ENCODE measurements at regions not wholly inside any gene's neighbourhood (a gene's known extent, or its start where the extent isn't known, plus 50 kb on each side); places are given as distances from the start of the nearest gene placed in this dataset.

DNA sequence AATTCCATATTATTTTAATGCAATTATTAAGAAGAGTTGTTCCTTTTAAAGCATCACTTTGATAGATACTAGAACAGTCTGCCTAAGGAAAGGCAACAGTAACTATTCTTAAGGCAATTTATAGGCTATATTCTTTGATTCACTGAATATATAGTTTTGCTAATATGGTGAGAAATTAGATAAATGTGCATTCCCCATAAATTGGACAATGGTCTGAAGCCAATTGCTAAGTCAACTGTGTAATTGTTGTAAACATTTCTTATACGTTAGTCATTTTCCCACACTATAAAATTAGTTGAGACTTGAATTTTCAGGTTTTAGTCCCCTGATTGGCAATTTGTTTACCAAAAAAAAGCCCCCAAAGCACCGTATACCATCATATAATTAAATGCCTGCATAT lies 263.0 kb upstream of the NECTIN3 start:
- DNase-seq (ENCODE audit: low spot score): no peak

DNA sequence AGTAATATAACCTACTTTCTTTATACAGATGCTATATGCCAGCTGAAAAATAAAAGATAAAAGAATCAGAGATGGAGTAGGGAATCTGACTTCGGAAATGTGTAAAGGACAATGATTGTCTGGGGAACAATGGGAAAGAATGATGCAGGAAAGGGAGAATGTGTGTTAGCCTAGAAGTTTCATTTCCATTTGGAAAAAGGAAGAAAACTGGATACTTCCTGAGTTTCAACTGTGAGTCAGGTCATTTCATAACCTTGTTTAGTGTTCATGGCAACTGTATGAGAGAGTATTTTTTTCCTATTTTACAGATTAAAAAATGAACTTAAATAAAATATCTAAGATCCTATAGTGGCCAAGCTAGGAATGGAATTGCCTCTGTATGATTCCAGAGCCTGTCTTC lies 261.3 kb upstream of the NECTIN3 start:
- DNase-seq (ENCODE audit: low spot score): no peak

DNA sequence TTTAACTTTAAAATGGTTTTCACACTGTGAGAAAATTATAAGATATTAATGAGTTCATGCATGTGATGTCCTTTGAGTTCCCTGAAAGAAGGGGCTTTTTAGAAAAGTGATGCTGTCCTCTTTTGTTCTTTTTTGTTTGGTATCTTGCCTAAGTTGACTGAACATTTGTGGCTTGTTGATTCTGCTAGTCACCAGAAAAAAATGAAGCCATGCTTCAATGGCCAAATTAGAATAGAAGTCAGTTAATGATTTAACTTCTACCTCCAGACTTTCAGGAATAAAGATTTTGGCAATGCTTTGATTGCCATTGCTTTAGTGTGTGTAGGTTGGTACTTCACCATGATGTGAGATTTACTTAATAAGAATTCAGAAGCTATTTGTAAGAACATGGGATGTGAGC lies 260.6 kb upstream of the NECTIN3 start:
- DNase-seq (ENCODE audit: low spot score): no peak

DNA sequence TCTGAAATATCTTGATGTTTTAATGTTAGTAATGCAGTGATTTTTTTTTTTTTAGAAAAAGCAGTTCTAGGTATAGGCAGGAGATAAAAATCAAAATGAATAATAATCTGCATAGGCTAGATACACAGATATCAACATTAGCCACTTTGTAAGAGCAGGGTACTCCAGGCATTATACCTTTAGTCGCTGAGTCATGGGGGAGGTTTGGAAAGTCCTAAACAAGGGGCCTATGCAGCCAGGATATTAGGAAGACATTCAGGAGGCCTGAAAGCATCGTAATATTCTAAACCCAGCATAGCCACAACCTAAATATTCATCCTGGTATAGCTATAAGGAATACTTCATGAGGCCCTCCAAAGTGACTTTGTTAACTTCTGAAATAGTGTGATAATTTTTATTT lies 258.1 kb upstream of the NECTIN3 start:
- DNase-seq (ENCODE audit: low spot score): no peak

DNA sequence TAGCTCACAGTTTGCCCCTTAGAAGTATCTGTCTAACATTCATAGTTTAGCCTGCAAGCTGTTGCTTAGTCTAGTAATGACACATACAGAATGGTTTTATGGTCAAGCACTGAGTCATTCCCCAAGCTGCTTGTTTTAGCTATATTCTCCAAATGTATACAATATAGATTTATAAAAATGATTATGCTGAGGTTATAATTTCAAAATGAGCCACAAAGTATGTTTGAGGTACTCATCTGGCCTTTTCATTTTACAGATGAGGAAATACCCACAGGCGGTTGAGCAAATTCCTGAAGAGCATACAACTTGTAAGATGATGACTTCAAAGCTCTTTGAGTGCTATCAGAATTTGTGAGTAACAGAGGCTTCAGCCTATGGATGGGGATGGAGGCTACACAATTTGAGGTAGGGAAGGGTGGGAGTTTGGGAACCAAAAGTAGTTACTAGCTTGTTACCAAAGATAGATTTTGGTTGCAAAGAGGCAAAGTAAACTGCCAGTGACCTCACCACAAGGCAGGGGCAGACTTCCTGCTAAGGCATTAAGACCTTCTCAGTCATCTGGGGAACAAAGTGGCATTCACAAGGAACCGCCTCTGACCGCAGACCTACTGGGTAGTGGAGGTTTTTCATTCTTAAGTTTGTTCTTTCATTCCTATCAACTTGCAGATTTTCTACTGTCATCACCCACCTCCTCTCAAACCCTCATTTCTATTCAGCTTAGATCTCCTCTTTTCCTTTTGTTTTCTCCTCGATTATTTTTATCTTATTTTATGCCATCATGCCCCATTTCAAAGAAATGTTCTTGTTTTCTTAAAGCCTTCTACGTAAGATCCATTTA lies 257.2 kb upstream of the NECTIN3 start:
- DNase-seq (ENCODE audit: low spot score): no peak

DNA sequence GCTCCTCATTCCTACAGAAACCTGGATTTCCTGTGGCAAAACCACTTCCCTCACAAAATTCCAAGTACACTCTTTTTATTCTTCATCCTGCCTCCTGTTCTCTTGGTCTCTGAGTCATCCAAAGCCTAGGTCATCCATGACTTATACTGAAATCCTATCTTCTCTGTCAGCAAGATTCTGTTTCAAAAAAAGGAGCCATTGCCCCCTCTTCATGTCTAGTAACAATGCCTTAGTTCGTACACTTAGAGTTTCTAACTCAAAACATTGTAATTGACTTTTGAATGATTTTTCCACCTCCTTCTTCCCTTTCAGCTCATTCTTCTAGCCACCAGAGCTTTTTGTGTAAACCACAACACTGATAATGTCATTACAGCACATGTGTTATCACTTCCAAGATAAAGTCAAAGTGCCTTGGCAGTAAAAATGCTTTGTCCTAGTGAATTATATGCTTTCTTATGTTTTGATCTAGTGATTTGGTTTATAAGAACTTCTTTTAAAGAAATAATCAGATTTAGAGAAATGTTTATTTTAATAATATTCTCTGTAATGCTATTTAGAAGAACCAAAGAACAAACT lies 256.5 kb upstream of the NECTIN3 start:
- no peak for DNase-seq (ENCODE audit: low spot score)

DNA sequence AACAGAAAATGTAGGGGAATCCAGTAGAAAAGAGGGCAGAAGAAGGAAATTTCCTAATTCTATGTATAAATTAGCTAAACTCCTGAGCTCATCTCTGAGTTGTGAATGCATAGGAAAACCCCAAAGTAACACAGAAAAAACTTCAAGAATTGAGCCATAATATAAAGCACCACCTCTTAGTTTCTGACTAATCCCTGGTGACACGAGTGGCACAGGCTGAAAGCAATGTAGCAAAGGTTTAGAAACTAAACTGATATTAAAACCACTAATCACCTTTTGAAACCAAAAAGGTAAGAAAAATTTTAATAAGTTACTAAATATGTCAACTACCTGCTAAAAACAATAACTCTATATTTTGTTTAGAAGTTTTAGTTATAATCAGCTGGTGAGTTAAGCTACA lies 255.6 kb upstream of the NECTIN3 start:
- no peak for DNase-seq (ENCODE audit: low spot score)

DNA sequence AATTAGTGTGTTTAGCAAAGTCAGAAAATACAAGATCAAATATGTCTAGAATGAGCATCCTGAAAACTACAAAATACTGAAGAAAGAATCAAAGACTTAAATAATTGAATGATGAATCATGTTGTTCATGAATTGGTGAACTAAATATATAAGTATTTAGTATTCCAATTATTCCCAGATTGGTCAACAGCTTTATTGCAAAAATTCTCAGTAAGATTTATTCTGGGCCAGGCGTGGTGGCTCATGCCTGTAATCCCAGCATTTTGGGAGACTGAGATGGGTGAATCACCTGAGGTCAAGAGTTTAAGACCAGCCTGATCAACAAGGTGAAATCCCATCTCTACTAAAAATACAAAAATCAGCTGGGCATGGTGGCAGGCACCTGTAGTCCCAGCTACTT lies 250.0 kb upstream of the NECTIN3 start:
- DNase-seq (ENCODE audit: low spot score): no peak

DNA sequence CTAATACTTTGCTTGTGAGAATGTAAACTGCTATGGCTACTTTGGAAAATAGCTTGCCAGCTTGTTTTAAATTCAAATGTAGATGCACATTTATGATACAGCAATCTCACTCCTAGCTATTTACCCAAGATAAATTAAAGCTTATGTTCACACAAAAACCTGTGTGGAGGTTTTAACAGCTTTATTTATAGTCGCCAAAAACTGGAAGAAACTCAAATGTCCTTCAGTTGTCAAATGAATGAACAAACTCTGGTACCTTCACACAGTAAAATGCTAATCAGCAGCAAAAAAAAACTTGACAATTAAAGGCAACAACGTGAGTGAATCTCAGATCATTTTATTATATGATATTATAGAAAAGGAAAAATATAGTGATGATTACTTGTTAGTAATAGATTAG lies 248.6 kb upstream of the NECTIN3 start:
- DNase-seq (ENCODE audit: low spot score): no peak

DNA sequence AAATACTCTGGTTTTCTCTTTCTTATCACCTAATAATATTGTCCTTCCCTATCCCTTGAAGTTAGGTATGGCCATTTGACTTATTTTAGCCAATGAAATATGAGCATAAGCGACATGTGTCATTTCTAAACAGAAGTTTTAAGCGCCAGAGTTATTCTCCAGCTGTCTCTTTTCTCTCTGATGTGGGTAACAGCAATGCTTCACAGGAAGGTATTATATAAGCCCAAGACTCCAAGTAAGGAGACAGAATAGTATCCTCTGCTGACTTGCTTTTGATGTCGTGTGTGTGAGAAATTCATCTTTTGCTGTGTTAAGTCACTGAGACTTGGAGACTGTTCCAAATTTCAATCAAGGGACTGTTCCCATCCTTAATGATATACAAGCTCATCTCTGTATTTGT lies 224.6 kb upstream of the NECTIN3 start:
- DNase-seq (ENCODE audit: low spot score): no peak

DNA sequence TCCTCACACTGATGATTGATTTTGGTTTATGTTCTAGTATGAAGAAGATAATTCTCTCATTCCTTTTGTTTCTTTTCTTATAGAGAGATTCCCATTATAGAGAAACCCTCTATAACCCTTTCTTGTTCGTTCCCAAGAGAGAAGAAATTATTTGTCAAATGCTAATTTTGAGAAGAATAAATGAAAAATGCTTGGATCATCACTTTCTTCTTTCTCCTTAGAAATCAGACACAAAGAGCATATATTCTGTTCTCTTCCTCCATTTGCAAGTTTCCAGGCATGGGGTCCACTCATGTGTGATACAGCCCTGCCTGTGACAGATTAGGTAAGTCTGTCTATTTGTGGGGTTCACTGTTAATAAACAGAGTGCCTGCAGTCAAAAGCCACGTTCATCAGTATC lies 222.6 kb upstream of the NECTIN3 start:
- DNase-seq (ENCODE audit: low spot score): no peak

DNA sequence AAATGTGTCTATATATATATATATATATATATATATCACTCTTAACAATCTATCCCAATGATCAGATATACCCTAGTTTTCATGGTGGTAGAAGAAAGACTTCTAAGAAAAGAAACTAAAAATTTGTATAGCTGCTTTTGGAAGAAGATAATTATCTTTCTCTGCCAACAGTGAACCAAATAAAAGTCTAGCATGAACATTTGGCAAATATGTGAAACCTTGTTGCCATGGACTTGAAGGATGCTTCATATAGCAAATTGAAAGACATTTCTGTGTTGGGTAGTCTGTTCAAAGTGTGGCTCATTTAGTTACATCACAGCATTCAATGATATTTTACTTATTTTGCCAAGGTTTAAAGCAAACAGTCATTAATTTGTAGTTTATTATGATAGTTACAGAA lies 219.9 kb upstream of the NECTIN3 start:
- DNase-seq (ENCODE audit: low spot score): no peak

DNA sequence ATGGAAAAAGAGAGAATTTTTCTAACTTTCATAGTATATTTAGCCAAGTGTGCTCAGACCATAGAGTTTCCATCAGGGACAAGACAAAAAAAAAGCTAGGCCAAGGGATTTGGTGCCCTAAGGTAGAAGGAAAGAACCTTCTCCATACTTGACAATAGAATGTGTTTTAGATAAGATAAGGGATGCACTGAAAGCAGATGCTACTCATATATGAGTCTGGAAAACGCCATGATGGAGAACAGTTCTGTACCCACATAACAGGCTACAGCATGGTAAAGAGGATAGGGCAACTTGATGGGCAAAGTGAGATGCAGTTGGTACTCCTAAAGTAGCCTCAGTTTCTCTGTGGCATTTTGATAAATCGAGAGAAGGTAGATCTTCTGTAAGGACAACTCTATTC lies 216.4 kb upstream of the NECTIN3 start:
- DNase-seq (ENCODE audit: low spot score): no peak

DNA sequence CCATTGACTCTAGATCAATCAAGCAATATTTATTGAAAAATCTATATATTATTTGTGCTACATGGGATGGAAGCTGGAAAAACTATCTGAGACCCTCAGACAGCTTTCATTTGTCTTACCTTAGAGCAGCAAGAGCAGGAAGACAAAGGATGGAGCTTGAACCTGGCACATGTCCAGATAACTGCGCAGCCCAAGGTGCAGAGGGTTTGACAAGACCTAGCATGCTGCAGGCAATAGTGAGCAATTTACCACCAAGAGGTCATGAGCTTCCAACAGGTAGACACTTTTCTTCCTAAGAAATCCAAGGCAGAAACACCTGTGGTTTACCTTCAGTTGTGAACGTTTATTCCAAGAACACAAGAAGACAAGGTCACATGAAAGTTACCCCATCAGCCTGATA lies 214.7 kb upstream of the NECTIN3 start:
- DNase-seq (ENCODE audit: low spot score): no peak

DNA sequence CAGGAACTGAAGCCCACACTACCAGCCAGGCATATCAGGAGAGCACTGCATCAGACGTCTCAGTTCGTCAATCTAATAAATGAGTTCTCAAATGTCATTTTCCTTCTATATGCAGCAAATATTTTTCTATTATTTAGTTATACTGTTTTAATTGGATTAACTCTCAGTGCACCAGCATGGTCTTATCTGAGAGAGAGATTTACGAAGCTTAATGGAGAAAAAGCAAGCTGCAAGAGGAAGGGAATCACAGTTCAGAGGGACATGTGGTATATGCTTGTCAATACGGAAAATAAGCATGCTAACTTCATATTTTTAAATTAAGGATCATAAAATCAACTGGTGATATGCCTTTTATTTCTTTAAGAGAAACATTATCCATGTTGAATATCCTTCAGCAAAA lies 213.1 kb upstream of the NECTIN3 start:
- DNase-seq (ENCODE audit: low spot score): no peak

DNA sequence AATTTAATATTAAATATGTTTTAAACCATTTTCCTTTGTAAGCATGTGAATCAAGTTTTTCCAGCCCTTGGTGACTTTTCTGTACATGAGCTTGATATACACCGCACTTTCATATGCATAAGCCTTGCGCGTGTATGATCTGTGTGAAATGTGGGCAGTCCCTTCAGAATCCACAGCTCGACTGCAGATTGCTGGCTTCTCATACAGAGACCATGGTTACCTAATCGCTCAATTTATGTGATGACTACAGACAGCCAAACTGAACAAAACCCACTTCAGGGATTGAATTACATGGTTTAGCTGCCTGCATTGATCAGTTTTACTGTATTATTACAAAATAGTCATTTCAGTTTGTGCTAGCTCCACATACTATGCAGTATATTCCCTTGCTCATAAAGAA lies 212.3 kb upstream of the NECTIN3 start:
- no peak for DNase-seq (ENCODE audit: low spot score)

DNA sequence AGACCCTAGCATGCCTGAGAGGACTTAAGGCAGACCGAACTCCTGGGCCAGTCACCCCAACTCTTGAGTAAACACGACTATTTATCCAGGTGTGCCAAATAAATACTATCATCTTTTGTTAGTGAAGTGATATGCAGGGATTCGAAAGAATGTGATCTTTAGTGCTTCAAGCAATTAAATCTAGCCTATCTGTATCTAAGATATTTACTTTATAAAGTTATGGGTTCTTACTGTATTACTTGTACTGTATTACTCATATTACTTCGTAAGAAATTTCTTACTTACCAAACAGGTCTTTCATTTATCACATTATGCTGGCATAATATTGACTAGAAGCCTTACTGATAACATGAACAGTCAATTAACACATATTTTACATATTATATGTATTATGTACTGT lies 211.6 kb upstream of the NECTIN3 start:
- no peak for DNase-seq (ENCODE audit: low spot score)

DNA sequence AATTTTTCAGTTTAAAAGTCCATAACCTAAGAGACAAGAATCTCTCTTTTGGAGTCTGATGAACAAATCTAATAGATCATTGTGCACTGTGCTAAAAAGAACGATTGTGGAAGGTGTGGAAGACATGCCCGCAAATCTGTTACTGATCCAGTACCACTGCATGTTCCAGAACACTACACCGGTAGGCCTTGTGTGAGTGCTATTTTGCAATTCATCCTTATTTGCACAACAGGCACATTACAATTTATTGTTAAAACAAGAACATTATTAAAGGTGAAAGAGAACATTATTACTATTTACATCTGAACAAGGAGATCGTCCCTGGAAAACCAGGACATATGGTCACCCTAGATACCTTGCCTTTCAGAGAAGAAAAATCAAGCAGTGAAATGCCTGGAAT lies 205.7 kb upstream of the NECTIN3 start:
- DNase-seq (ENCODE audit: low spot score): no peak

DNA sequence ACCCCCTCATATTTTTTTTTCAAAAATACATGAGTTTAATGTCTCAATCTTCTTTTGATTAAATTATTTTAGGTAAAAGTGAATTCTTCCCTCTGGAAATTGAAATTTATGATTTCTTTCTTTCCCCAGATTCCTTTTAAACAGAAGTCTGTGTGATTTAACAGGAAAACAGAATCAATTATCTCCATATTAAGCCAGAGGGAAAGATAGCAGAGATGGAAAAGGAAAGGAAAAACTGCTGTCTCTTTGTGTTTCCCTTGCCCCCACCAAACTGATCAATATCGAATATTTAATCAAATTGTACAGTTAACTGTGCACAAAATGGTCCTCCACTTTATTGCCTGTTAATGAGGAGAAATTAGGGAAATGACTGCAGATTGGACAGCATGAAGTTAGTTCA lies 203.5 kb upstream of the NECTIN3 start:
- no peak for DNase-seq (ENCODE audit: low spot score)

DNA sequence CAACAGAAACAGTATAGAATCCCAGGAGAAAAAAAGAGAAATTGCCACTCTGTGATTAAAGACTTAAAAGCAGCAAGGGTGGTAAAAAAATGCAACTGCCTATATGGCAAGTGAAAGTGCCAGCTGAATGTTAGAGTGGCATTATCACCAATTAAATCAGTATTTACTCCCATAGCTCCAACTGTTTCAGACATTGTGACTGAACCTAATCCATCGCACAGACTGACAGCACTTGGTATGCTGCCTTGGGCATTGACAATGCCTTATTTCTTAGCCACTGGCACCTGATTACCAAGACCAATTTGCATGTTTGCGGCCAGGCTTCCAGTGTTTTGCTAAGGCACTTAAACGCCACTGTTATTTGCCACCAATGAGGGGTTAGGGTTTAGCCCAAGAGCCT lies 201.9 kb upstream of the NECTIN3 start:
- DNase-seq (ENCODE audit: low spot score): no peak

DNA sequence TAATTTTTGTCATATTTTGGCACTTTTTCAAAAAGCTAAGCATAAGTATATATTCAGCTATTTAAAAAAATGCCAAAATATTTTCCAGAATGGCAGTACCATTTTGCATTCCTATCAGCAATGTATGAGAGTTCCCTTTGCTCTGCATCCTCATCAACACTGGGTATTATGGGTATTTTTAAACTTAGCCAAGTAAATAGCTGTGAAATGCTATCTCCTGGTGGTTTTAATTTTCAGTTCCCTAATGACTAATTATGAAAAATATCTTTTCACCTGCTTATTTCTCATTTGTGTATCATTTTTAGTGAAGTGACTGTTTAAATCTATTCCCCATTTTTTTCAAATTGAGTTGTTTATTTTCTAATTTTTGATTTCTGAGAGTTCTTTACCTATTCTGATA lies 199.7 kb upstream of the NECTIN3 start:
- no peak for DNase-seq (ENCODE audit: low spot score)

DNA sequence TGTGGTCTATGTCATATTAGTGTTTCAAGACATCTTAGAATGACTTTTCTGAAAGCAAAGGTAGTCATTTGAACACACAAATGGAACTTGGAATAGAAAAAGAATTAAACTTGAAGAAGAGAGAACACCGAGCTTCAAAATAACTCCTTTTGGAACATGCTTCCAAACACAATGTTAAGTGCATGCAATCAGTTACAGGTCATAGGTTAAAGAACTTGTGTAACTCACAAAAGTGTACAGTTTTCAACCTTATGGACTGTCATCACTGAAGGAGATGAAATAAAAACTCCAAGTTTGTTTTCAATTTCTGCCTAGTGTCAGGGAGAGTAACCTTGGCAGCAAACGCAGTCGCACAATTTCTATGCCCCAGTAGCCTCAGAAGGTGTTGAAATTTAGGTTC lies 192.9 kb upstream of the NECTIN3 start:
- DNase-seq (ENCODE audit: low spot score): no peak

DNA sequence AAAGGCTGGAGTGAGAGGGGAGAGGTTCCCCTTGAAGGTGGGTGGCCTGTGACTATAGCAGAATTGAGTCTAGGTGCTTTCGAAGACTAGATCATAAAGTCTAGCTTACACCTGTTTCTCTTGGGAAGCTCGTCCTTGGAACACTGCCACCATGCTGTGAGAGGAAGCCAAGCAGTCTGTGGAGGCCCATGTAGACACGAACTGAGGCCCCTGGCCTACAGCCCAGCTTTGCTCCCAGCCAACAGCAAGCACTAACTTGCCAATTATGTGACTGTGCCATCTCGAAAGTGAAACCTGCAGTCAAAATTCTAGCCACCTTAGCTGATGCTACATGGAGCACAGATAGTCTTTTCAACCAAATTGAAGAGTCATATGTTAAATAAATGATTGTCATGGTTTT lies 190.5 kb upstream of the NECTIN3 start:
- DNase-seq (ENCODE audit: low spot score): peak; percentile 65
